Stimulated activated CD4-positive, alpha-beta T cell treated with anti-CD3 and anti-CD28 coated beads, TNF-alpha, amount 100 ng/mL, for 24 hours (primary cell): ENCODE measurements at regions not wholly inside any gene's neighbourhood (a gene's known extent, or its start where the extent isn't known, plus 50 kb on each side); places are given as distances from the start of the nearest gene placed in this dataset.

Experiments
- DNase-seq, 3 experiments: peaks; one replicate each; pipeline ENCODE4 v3.0.0-alpha.2; 2020; ENCODE audit warnings: low read depth in 3 of 3

DNA sequence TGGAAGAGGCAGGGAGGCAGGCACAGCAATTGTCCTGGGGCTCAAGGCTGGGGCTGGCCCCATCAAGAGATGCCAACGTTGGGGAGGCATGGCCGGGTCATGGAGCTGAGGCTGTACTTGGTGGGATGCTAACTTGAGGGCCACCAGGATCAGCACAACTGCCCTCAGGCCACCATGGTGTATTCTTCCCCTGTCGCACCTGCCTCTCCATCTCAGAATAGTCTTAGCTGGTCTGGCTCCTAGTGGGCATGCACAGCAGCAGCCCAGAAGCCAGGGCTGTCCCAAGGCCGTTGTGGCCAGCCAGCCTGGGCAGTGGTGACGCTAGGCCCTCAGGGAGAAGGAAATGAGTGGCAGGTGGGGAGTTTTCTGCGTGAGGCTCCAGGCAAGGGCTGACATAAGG, 91.3 kb downstream of the DHCR7 start:
- no peak for DNase-seq

DNA sequence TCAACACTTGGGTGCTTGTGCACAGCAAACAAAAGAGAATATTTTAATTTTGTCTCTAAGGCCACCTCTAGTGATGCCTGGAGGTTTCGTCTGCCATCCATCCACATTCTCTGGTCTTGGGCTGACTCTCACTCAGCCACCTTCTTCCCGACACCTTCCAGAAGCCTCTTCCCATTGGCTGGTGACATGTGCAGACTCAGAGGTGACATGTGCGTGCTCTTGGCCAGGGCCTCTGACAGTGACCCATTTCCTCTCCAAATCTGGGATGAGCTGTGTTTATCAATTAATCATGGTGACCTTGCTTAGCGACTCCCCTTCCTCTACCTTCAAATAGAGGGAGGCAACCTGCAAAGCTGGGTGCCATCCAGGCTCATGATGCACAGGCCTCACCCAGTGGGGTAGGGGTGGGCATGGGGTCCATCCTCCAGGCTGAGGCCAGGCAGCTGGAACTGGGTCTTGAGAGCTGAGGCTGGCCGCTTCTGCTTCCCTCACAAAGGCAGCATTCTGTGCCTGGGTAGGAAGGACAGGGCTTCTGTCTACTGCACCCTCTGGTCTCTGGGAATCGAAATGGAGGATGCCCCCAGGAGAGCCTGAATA, 91.8 kb downstream of the DHCR7 start:
- no peak for DNase-seq

DNA sequence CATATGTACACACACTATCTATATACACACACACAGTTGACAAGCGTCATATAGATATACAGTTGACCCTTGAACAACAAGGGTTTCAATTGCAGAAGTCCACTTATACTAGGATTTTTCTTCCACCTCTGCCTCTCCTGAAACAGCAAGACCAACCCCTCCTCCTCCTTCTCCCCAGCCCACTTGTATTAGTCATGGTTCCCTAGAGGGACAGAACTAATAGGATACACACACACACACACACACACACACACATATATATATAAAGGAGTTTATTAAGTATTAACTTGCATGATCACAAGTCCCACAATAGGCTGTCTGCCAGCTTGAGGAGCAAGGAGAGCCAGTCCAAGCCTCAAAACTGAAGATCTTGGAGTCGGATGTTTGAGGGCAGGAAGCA, 92.9 kb downstream of the DHCR7 start:
- no peak for DNase-seq

DNA sequence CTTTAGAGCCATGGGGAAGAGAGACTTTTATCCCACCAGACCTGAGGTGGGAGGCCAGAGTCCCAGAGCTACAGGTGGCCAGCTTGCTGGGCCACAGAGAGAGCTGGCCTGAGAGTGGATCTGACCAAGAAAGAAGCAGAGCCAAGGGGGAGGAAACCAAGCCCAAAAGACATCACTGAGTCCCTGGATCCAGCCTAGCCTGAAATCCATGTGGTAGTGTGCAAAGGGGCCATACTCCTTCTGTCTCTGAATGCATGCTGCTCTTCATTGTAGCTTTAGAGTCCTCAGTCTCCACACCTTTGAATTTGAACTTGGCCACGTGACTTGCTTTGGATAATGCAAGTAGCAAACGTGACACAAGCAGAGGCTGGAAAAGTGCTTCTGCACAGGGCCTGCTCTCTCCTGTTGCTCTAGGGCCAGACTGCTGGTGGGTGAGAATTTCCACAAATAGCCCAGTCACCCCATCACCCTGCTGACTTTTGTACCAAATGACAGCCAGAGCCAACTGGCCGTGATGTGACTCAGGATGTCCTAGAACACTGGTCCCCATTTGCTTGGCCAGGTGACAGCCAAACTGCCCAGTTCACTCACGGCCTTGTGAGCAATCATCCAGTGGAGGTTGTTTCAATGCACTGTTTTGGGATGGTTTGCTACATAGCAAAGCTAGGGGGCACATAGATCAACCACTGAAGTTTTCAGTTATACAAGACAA, 93.6 kb downstream of the DHCR7 start:
- DNase-seq, result no peak

DNA sequence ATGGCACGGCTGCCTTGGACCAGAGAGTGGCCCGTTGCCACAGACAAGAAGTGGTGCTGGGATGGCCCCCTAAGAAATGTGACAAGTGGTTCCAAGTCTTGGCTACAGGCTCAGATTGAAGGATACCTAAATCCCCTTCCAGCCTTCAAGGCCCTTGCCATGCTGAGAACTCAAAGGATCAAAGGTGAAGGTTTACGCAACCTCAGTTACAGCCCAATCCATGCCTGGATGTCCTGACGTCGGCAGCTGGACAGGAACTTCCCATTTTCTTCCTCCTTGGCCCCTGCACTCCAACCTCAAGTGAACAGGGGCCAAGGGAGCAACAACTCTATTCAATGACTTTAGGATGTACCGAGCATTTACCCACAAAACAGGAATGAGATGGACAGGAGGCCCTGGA, 95.4 kb downstream of the DHCR7 start:
- no peak for DNase-seq

DNA sequence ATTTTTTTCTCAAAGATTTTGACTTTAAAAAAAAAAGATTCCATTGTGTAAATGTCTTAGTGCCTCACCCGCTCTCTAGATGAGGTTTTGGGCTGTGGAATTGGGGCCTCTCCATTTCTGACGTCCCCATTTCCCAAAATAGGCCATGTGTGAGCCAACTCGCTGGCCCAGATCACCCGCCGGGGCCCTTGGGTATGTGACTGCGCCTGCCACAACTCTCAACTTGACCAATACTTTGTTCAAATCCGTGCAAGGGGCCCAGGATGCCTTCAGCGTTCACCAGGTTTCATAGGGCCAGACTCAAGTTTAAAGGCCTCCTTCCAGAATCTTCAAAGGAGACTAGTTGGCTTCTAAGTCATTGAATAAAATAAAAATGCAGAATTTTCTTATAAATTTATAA, 96.0 kb downstream of the DHCR7 start:
- no peak for DNase-seq

DNA sequence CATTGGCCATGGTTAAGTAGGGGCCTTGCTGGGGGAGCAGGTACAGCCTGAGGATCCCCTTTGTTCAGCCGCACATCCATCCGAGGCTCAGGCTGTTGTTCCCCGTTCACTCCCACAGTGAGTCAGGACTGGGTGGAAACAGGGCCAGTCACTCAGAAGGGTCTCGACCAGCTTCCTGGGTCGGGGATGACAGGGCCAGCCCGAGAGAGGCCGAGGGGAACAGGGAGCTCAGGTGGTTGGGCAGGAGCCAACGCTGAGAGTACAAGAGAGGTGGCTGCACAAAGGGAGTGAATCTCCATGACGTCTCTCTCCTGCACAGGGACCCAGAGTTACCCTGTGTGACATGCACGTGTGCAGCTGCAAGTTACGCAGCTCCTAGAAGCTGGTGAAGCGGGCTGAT, 97.2 kb upstream of the SHANK2 start:
- no peak for DNase-seq

DNA sequence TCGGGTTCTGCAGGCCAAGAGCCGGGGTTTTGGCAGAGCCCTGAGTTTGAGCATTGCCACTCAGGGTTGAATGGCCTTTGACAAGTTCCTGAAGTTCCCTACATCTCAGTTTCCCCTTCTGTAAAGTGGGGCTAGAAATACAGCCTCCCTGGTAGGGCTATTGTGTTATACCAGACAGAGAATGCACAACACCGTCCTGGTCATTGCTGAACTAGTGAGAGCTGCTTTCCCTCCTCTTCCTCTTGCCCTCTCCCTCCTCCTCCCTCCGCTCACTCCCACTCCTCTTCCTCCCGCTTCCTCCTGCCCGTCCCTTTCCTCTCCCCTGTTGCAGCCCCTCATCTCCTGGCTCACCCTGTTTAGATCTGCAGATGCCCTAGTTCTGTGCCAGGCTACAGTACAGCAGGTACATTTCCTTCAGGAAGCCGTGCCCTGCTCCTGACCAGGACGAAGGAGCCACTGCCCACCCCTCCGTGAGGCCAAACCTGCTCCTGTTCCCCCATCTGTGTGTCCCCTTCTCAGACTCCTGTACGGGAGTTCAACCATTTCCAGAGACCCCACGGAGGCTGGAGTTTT, 91.5 kb upstream of the SHANK2 start:
- DNase-seq, result no peak

DNA sequence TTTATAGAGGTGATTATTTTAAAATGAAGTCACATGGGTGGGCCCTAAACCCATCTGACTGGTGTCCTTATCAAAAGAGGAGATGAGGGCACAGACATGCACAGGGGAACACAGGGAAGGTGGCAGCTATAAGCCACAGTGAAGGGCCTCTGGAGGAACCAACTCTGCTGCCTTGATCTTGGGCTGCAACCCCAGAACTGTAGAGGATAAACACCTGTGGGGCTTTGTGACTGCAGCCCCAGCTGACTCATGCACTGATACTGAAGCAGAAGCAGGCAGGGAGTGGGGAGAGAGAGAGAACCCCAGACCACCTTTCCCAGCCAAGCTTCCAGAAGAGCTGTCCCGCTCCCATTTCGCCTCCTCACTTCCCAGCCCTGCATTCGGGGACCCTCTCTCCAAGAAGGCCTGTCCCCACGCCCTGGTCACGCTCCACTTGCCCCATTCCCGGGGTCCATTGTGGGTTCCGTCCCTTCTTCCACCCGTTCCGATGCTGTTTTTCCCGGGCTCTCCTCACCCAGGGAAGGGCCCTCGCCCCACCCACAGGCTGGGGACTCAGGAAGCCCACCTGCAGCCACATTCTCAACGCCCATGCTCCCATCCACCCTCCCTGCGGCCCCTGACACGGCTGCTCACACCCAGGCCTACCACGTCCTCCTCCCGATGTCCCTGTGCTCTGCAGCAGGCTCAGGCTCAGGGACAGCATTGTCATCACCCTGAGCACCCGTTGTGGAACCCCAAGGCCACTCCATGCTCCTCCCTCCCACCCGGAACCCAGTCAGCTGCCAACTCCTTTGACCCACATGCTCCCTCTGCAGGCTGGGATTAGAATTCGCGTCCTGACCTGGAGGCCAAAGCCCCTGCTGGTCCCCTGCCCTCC, 90.8 kb upstream of the SHANK2 start:
- peak in 1 of 3 experiments; percentile 20 for DNase-seq

DNA sequence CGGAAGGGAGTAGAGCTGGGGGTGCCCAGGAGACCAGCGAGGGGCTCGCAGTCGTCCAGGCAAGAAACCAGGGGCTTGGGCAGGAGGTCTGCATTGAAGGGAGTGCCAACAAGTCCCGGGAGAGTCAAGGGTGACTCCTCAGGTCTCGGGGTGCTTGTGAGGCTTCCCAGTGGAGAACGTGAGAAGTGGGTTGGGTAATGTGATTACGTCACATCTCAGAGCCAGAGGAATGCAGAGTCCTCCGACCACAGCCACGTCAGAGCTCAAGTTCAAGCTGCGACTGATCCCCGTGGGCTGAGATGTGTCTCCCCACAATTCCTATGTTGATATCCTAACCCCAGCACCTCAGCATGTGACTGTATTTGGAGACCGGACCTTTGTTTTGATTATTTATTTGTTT, 89.7 kb upstream of the SHANK2 start:
- DNase-seq, result no peak

DNA sequence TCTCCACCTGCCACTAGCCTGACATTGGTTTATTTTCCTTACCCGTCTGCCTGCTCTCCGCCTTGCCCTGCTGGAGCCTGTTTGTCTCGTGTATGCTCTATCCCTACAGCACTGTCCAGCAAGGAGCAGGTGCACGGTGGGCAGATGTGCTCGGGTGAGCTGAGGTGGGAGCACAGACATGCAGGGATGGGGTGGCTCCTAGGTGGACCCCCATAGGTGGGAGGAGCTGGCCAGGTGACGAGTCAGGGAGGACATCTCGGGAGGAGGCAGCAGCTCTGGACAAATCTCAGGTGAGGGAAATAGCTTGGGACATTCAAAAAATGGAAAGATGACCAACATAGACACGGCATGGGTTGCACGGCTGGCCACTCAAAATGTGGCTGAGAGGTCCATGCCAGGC, 89.2 kb upstream of the SHANK2 start:
- DNase-seq, result no peak

DNA sequence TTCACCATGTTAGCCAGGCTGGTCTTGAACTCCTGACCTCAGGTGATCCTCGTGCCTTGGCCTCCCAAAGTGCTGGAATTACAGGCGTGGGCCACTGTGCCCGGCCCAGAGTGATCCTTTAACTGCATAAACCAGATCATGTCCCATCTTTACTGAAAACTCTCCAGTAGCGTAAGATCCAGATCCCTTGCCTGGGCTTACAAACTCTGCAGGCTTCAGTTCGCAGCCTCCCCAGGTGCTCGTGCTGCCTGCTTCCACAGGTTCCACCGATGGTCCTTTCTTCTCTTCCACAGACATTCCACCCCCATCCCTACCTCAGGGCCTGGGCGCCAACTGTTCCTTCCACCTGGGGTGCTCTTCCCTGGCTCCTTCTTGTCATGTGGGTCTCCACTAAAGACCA, 88.8 kb upstream of the SHANK2 start:
- DNase-seq, result no peak

DNA sequence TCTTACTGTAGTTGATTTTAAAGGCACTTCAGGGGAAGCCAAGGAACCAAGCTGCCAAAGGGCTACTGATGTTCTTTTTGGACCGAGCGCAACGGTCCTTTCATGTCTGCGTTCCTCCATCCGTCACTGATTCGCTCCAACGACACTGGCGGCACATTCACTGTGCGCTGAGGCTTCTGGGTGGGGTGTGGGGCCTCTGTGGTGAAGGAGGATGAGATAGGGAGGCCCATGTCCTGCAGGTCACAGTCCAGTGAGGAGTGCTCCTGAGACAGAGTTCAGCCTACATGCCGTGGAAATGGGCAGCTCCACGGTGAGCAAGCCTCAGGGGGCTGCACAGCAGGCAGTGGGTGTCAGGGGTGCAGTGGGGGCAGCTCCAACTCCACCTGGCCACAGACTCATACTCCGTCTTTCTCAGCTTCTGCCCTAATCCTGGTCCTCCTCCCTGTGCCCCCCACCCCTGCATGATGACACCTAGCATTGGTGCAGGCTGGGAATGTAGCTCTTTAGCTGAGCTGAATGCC, 87.8 kb upstream of the SHANK2 start:
- DNase-seq, result no peak

DNA sequence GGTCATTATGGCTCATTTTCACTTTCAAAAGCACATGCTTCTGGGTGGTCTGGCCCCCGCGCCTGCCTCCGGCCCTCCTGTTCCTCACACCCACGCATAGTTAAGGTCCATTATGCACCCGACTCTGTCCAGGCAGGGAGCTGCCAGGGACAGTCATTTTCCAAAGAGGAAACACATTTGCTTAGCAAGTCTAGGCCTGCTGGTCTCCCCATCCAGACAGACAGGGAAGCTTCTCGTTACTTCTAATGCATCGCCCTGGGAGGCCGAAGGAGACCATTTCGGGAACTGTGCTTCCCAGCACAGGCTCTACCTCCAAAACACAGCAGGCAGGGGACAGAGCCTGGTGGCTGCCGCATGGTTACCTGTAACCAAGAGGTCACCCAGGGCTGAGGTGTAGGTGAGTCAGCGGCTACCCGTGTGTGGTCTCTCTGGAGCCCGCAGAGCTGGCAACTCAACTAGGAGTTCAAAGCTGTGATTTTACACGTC, 87.1 kb upstream of the SHANK2 start:
- DNase-seq, result no peak

DNA sequence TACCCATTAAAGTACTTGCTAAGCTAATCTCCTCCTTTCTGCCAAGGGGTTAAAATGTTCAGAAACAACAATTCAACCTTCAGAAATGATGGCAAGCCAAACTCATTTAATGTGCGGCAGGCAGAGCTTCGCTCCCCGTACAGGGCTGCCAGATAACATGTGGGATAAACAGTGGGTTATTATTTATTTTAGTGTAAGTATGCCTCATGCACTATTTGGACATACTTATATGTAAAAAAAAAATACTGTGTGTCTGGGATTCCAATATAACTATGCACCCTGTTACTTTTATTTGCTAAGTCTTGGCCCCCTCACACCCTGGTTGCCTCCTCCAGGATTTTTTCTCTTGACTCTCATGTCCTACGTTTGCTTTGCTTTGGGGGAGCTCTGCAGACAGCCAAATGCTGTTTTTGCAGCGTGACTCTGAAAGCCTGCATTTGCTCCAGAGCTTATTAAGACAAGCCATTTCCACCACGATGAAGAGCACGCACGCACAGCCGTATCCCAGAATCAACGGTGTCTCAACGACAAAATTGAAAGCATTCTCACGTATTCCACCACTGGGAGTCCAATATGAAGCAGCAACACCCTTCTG, 86.5 kb upstream of the SHANK2 start:
- DNase-seq, result no peak

DNA sequence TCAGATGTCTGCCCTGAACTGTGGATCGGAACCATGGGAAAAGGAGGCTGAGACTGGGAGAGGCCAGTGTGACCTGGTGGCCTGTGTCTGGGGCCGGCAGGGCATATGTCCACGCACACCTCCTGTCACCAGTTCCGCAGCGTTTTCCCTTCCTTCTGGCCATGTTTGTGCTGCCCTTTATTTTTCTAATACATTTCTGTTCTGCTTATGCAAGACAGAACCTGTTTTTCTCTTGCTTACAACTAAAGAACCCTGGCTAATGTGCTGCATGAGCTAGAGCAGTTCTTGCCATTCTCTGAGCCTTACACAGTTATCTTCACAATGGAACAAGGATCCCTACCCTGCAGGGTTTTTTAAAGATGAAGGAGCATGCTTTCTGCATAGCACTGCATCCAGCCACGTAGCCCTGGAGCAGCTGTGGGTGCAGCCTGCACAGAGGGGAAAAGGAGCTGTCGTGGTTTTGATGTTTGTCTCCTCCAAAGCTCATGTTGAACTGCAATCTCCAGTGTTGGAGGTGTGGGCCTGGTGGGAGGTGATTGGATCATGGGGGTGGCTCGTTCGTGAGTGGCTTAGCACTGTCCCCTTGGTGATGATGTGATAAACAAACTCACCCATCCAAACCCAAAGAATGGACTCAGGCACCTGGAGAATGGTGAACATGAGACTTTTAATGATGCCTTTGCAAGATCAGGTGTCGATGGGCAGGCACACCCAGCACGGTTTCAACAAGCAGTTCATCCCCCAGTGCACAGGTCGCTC, 84.8 kb upstream of the SHANK2 start:
- DNase-seq, result no peak

DNA sequence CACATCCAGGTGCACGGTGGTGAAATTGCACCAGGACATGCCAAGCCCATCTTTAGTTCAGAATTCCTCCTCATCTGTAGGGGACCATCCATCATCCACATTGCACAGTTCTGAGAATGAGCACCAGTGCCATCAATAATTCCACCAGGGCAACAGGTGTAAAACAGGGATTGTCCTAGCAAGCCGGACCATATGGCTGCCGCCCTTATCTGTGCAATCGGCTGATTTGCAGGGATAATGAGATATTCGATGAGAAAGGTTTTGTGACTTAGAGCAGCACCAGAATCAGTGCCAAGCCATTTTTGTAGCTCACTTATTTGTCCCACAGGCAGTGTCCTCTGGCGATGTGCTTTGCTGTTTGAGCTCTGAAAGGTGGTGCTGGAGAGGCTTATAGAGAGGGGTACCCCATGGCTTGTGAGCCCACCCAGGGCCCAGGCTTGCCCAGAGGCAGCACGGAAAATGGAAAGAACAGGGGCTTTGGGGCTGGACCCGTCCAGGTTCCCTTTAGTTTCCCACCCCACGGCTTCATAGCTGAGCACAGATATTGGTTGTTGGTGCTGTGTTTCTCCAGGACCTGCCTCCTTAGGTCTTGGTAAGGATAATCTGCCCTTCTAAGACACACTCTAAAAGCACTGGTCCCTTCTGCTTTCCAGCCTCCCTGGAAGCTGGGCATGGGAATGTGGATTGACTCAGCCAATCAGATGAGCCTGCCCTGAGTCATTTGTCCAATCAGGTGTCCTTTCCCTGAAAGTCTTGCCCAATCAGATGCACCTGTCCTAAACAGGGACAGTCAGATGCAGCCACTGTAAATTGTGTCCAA, 84.0 kb upstream of the SHANK2 start:
- no peak for DNase-seq

DNA sequence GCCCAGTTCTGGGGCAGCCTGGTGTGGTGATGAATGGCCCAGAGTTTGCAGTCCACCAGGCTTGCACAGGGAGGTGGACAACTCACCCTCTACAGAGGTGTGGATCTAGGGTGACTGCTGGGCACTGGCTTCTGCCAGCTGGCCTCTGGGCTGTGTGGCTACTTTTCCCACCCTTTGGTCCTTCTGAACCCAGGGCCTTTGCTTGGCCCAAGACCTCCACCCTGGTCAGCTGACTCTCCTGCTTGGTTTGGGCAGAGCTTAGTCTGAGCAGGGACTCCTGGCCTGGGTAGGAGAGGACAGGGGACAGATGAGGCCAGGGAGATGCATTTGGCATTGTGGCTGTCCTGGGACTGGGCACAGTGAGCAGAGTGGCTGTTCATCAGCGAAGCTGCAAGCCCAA, 83.0 kb upstream of the SHANK2 start:
- DNase-seq, result no peak

DNA sequence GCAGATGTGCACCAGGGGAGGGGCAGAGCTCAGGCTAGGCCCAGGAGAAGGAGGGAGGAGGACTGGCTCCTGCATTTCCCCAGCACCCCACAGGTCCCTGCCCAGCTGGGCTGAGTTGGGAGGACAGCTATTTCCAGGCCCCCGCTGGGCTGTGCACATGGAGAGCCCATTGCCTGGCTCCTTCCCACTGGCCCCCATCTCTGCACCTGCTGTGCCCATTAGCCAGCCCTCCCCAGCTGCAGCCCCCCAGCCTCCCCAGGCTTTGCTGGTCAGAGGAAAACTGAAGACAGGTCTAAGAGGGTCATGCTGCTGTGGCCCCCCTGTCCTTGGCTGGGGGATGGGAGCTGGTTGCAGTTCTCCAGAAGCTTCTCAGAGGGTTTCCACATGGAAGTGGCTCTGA, 81.8 kb upstream of the SHANK2 start:
- DNase-seq, result no peak

DNA sequence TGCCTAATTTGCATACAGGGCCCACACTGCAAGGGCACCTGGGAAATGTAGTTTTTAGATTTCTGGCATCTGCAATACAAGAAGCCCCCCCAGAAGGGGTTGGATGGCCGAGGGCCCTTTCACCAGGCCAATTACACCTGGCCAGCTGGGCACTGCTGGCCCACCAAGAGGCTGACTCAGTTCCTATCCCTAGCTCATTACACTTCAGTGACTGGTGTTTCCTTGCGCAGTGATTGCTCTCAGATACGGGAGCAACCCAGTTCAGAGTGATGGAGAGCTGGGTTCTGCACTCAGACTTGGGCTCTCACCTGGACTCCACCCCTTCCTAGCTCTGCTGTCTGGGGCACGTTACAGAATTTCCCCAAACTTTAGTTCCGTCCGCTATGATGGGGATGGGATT, 81.1 kb upstream of the SHANK2 start:
- no peak for DNase-seq
